PFSK-1 (cell line): ENCODE measurements at regions not wholly inside any gene's neighbourhood (a gene's known extent, or its start where the extent isn't known, plus 50 kb on each side); places are given as distances from the start of the nearest gene placed in this dataset.

Experiments
- POLR2AphosphoS5 ChIP-seq: IDR thresholded peaks from 2 replicates; pipeline ENCODE4 v1.6.1; 2012; ENCODE audit warnings: low read depth, mild to moderate bottlenecking, control low read depth, low read length, moderate library complexity
- SIN3A ChIP-seq: IDR thresholded peaks from 2 replicates; pipeline ENCODE4 v1.6.1; 2012; ENCODE audit warnings: mild to moderate bottlenecking, low read length, moderate library complexity, borderline replicate concordance; ENCODE audit not compliant: insufficient read depth
- TAF1 ChIP-seq: IDR thresholded peaks from 2 replicates; pipeline ENCODE4 v1.6.1; 2012; ENCODE audit warnings: low read length, control low read depth, borderline replicate concordance; ENCODE audit not compliant: insufficient read depth
- TF ChIP-seq, protein P1 (sequence below), 2 experiments: IDR thresholded peaks; 2 replicates each; pipeline versions ENCODE4 v1.6.1 to v1.8.0; 2011 to 2012; ENCODE audit warnings: low read depth in 2 of 2, low read length in 2 of 2, control low read depth in 1 of 2, inconsistent platforms in 1 of 2, mild to moderate bottlenecking in 1 of 2, moderate library complexity in 1 of 2; ENCODE audit not compliant: insufficient read depth in 1 of 2

DNA sequence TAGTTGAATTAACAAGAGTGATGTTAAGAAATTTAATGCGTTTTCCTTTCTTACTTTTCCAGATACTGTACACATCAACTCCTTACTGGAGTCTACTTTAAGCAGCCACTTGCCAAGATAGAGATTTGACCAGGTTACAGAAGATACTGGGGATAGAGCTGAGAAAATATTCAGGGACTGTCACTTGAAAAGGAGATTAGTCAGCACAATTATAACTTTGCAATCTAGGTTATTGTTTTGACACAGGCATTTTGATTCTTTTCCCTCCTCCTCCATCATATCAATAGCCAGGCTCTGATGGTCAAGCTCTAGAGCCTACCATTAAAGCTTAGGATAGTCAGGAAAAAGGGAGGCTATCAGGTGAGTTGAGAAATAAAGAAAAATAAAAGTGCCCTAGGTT lies 345.9 kb upstream of the ITGA1 start:
- TF ChIP-seq SIN3A (no peak), POLR2AphosphoS5 (no peak), TAF1 (no peak)
- TF ChIP-seq, protein P1, sequence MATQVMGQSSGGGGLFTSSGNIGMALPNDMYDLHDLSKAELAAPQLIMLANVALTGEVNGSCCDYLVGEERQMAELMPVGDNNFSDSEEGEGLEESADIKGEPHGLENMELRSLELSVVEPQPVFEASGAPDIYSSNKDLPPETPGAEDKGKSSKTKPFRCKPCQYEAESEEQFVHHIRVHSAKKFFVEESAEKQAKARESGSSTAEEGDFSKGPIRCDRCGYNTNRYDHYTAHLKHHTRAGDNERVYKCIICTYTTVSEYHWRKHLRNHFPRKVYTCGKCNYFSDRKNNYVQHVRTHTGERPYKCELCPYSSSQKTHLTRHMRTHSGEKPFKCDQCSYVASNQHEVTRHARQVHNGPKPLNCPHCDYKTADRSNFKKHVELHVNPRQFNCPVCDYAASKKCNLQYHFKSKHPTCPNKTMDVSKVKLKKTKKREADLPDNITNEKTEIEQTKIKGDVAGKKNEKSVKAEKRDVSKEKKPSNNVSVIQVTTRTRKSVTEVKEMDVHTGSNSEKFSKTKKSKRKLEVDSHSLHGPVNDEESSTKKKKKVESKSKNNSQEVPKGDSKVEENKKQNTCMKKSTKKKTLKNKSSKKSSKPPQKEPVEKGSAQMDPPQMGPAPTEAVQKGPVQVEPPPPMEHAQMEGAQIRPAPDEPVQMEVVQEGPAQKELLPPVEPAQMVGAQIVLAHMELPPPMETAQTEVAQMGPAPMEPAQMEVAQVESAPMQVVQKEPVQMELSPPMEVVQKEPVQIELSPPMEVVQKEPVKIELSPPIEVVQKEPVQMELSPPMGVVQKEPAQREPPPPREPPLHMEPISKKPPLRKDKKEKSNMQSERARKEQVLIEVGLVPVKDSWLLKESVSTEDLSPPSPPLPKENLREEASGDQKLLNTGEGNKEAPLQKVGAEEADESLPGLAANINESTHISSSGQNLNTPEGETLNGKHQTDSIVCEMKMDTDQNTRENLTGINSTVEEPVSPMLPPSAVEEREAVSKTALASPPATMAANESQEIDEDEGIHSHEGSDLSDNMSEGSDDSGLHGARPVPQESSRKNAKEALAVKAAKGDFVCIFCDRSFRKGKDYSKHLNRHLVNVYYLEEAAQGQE (IDR thresholded peaks at IDR 0.05; ENCODE audit: insufficient read depth in 1 of 2, low read depth in 2 of 2, low read length in 2 of 2) = no peak
